ENCODE measurements at regions not wholly inside any gene's neighbourhood (a gene's known extent, or its start where the extent isn't known, plus 50 kb on each side); places are given as distances from the start of the nearest gene placed in this dataset.

GRCh38 chr3:15851735-15852134 lies 54.0 kb upstream of the ANKRD28 start:
- DNase-seq = no peak
- Histone ChIP-seq H3K4me3 (no peak overlapping the region), H3K27me3 (ENCODE audit: low read depth) (no peaks in the 10 kb centered on the region), H3K9me3 (no peaks in the 10 kb centered on the region), H3K36me3 (no peaks in the 10 kb centered on the region), H3K27ac (no peak overlapping the region), H3K4me1 (peaks cover 3% of the 10 kb centered on the region)
- TF ChIP-seq CTCF (IDR thresholded peaks at IDR 0.05) = no peak
- no peak for ATAC-seq
- intact Hi-C loops (cut with DNase I) = no loop called here

GRCh38 chr3:15858547-15859506 lies 61.0 kb upstream of the ANKRD28 start:
- ATAC-seq (peak; percentile 78 to 84), DNase-seq (peak; percentile 81)
- TF ChIP-seq CTCF (IDR thresholded peaks at IDR 0.05) = no peak
- Histone ChIP-seq H3K4me1 (peaks cover 12% of the 10 kb centered on the region), H3K27me3 (ENCODE audit: low read depth) (no peaks in the 10 kb centered on the region), H3K36me3 (no peaks in the 10 kb centered on the region), H3K4me3 (peak overlapping the region; percentile 98), H3K27ac (peak overlapping the region; percentile 83), H3K9me3 (no peaks in the 10 kb centered on the region)
- intact Hi-C loops (cut with DNase I) = no loop called here

GRCh38 chr3:15859507-15860013 lies 61.8 kb upstream of the ANKRD28 start:
- peak; percentile 95 for ATAC-seq
- no peaks in the 10 kb centered on the region for H3K36me3 ChIP-seq

GRCh38 chr3:15860014-15860934 lies 62.5 kb upstream of the ANKRD28 start:
- peak; percentile 86 to 88 for ATAC-seq

More at GRCh38 chr3:15859507-15860013, 61.8 kb upstream of the ANKRD28 start:
- H3K9me3 ChIP-seq = no peaks in the 10 kb centered on the region
- H3K27ac ChIP-seq = peak overlapping the region; percentile 83
- no peaks in the 10 kb centered on the region for H3K27me3 ChIP-seq (ENCODE audit: low read depth)
- no peak for TF ChIP-seq CTCF (IDR thresholded peaks at IDR 0.05)
- peak overlapping the region; percentile 98 for H3K4me3 ChIP-seq
- intact Hi-C loops (cut with DNase I) = no loop called here
- peaks cover 12% of the 10 kb centered on the region for H3K4me1 ChIP-seq
- DNase-seq = peak; percentile 86

More at GRCh38 chr3:15860014-15860934, 62.5 kb upstream of the ANKRD28 start:
- Histone ChIP-seq H3K27ac (peak overlapping the region; percentile 48), H3K36me3 (no peaks in the 10 kb centered on the region), H3K9me3 (no peaks in the 10 kb centered on the region), H3K4me1 (peaks cover 12% of the 10 kb centered on the region), H3K4me3 (peak overlapping the region; percentile 98), H3K27me3 (ENCODE audit: low read depth) (no peaks in the 10 kb centered on the region)
- peak; percentile 81 for DNase-seq
- intact Hi-C loops (cut with DNase I) = no loop called here
- TF ChIP-seq CTCF (IDR thresholded peaks at IDR 0.05) = no peak

All from lower lobe of right lung (tissue), 2 donors.